ENCODE measurements at regions not wholly inside any gene's neighbourhood (a gene's known extent, or its start where the extent isn't known, plus 50 kb on each side); places are given as distances from the start of the nearest gene placed in this dataset.

- no peak for TF ChIP-seq POLR2A (IDR thresholded peaks at IDR 0.05; ENCODE audit: low read length)
- no peak for TF ChIP-seq GATA1 (IDR thresholded peaks at IDR 0.05; ENCODE audit: low read depth, low read length)
These were observed 81.7 kb upstream of the FAM20C start for GRCh38 chr7:110557-111232.
